Liver (tissue), 8 donors: ENCODE measurements at regions not wholly inside any gene's neighbourhood (a gene's known extent, or its start where the extent isn't known, plus 50 kb on each side); places are given as distances from the start of the nearest gene placed in this dataset.

Experiments
- DNase-seq: peaks from one replicate; pipeline ENCODE4 v3.0.0-alpha.2; 2017; ENCODE audit warnings: low spot score
- H3K27ac ChIP-seq, 2 donors: one replicate each; pipeline ENCODE4 v1.7.0; 2013; ENCODE audit warnings: inconsistent platforms in 2 of 2, low read length in 2 of 2, control low read depth in 1 of 2, low read depth in 1 of 2, mild to moderate bottlenecking in 1 of 2
- H3K27me3 ChIP-seq, 4 donors: one replicate each; pipeline versions ENCODE4 v1.6.1 to v1.7.0; 2013; ENCODE audit warnings: low read length in 3 of 4, inconsistent platforms in 1 of 4, mild to moderate bottlenecking in 1 of 4, moderate library complexity in 1 of 4; ENCODE audit not compliant: control insufficient read depth in 4 of 4, insufficient read depth in 4 of 4
- H3K36me3 ChIP-seq, 4 donors: one replicate each; pipeline versions ENCODE4 v1.6.1 to v1.7.0; 2013; ENCODE audit warnings: low read length in 3 of 4, mild to moderate bottlenecking in 3 of 4, low read depth in 1 of 4, moderate library complexity in 1 of 4; ENCODE audit not compliant: control insufficient read depth in 4 of 4, insufficient read depth in 3 of 4
- H3K4me1 ChIP-seq, 4 donors: one replicate each; pipeline versions ENCODE4 v1.6.1 to v1.7.0; 2013; ENCODE audit warnings: low read length in 3 of 4, mild to moderate bottlenecking in 3 of 4, moderate library complexity in 1 of 4; ENCODE audit not compliant: control insufficient read depth in 4 of 4, insufficient read depth in 4 of 4
- H3K4me3 ChIP-seq, 3 donors: one replicate each; pipeline versions ENCODE4 v1.6.1 to v1.7.0; 2013; ENCODE audit warnings: low read length in 3 of 3, control low read depth in 1 of 3, low read depth in 1 of 3, mild to moderate bottlenecking in 1 of 3
- H3K9ac ChIP-seq, 2 donors: one replicate each; pipeline ENCODE4 v1.7.0; 2013; ENCODE audit warnings: low read length in 2 of 2, mild to moderate bottlenecking in 2 of 2, moderate library complexity in 2 of 2, control low read depth in 1 of 2, low read depth in 1 of 2
- H3K9me3 ChIP-seq, 4 donors: one replicate each; pipeline versions ENCODE4 v1.6.1 to v1.7.0; 2013; ENCODE audit warnings: low read length in 3 of 4; ENCODE audit not compliant: control insufficient read depth in 4 of 4
- EGR1 ChIP-seq, 2 donors: IDR thresholded peaks; 2 replicates each; pipeline ENCODE4 v1.6.1; 2016 to 2018; ENCODE audit warnings: antibody characterized with exemption in 2 of 2, low read depth in 2 of 2
- FOXA1 ChIP-seq: IDR thresholded peaks from 2 replicates; pipeline ENCODE4 v1.6.1; 2016; ENCODE audit warnings: antibody characterized with exemption
- FOXA2 ChIP-seq: IDR thresholded peaks from 2 replicates; pipeline ENCODE4 v1.6.1; 2016; ENCODE audit warnings: antibody characterized with exemption
- GABPA ChIP-seq, 2 donors: IDR thresholded peaks in 1 of 2; conservative IDR thresholded peaks in 1 of 2; 2 replicates each; pipeline ENCODE4 v1.6.1; 2016; ENCODE audit warnings: antibody characterized with exemption in 2 of 2, mild to moderate bottlenecking in 1 of 2, moderate library complexity in 1 of 2
- HNF4A ChIP-seq, 2 donors: conservative IDR thresholded peaks; 2 replicates each; pipeline ENCODE4 v1.6.1; 2016; ENCODE audit warnings: antibody characterized with exemption in 2 of 2, mild to moderate bottlenecking in 2 of 2
- HNF4G ChIP-seq: IDR thresholded peaks from 2 replicates; pipeline ENCODE4 v1.6.1; 2016; ENCODE audit warnings: antibody characterized with exemption
- NR2F2 ChIP-seq: IDR thresholded peaks from 2 replicates; pipeline ENCODE4 v1.6.1; 2016; ENCODE audit warnings: antibody characterized with exemption
- RAD21 ChIP-seq, 2 donors: IDR thresholded peaks; 2 replicates each; pipeline ENCODE4 v1.6.1; 2016; ENCODE audit warnings: antibody characterized with exemption in 2 of 2, mild to moderate bottlenecking in 2 of 2
- RXRA ChIP-seq, 2 donors: IDR thresholded peaks; 2 replicates each; pipeline ENCODE4 v1.6.1; 2017 to 2018; ENCODE audit warnings: antibody characterized with exemption in 2 of 2, mild to moderate bottlenecking in 1 of 2
- SP1 ChIP-seq: IDR thresholded peaks from 2 replicates; pipeline ENCODE4 v1.6.1; 2018; ENCODE audit warnings: antibody characterized with exemption, mild to moderate bottlenecking
- TAF1 ChIP-seq: conservative IDR thresholded peaks from 2 replicates; pipeline ENCODE4 v1.6.1; 2016; ENCODE audit warnings: antibody characterized with exemption, mild to moderate bottlenecking
- YY1 ChIP-seq: IDR thresholded peaks from 2 replicates; pipeline ENCODE4 v1.6.1; 2016; ENCODE audit warnings: antibody characterized with exemption, mild to moderate bottlenecking
- WGBS: extraction: QIAGEN DNeasy Blood & Tissue Kit; methylation state at CpG from one replicate; pipeline ENCODE4 v1.1.7; 2013; 5-methylcytosine and 5-hydroxymethylcytosine counted together
- TF ChIP-seq, protein P1 (sequence below): IDR thresholded peaks from 2 replicates; pipeline ENCODE4 v1.6.1; 2016; ENCODE audit warnings: antibody characterized with exemption
- TF ChIP-seq, protein P2 (sequence below): IDR thresholded peaks from 2 replicates; pipeline ENCODE4 v1.6.1; 2016; ENCODE audit warnings: antibody characterized with exemption
- TF ChIP-seq, protein P3 (sequence below): IDR thresholded peaks from 2 replicates; pipeline ENCODE4 v1.6.1; 2016; ENCODE audit warnings: antibody characterized with exemption, mild to moderate bottlenecking
- TF ChIP-seq, protein P4 (sequence below): fragments of 150-350 bp; IDR thresholded peaks from 2 replicates; pipeline ENCODE4 v1.5.1; 2017; ENCODE audit warnings: improper control_type of control experiment, low read depth, low read length; ENCODE audit not compliant: missing input control
- TF ChIP-seq, protein P5 (sequence below): IDR thresholded peaks from 2 replicates; pipeline ENCODE4 v1.6.1; 2016; ENCODE audit warnings: antibody characterized with exemption
- donor health status: healthy.
- donor health status: healthy.
- donor health status: healthy.
- donor health status: healthy.
- donor health status: healthy.

DNA sequence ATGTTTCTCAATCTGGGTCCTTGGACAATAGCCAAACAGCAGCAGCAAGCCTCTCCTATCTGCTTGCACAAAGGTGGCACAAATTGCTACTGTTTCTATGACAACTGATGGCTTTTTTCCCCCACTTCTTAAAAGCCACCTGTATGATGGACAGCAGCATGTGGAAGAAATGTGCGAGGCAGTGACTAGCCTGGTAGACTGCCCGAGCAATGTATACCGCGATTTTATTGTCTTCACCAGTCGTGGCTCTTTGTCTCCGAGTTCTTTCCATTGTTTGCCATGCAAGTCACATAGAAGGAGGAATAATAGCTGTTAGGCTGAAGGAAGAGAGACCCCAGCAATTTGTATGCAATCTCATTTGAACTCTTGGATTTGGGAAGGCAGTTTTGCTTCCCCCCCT is 79.4 kb downstream of the S1PR1 start (continued):
- no peak for TF ChIP-seq EGR1 (IDR thresholded peaks at IDR 0.05; ENCODE audit: low read depth in 2 of 2)
- TF ChIP-seq SP1: no peak
- TF ChIP-seq HNF4A (conservative IDR thresholded peaks at IDR 0.05): no peak
- TF ChIP-seq, protein P1, sequence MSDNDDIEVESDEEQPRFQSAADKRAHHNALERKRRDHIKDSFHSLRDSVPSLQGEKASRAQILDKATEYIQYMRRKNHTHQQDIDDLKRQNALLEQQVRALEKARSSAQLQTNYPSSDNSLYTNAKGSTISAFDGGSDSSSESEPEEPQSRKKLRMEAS: no peak

DNA sequence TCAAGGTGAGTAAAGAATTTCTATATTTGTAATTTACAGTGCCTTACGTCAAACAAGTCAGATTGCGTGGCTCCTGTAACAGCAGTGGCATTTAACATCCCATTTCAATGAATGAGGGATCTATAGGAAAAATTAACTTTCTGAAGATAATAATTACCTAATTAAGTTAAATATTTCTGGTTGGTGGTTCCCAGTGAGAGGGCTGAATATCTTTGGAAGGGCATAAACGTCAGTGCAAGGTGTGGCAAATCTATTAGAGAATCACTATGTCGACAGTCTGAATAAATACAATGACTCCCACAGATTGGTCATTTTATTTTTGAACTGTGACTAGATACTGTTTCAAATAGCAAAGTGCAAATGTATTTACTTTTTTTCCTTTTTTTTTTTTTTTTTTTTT is 80.0 kb downstream of the S1PR1 start:
- Histone ChIP-seq H3K4me1 (no peaks in the 10 kb centered on the region), H3K36me3 (no peaks in the 10 kb centered on the region), H3K4me3 (no peak overlapping the region), H3K27me3 (peaks cover 0 to 4% (median 2%) of the 10 kb centered on the region in 4 donors), H3K9me3 (no peaks in the 10 kb centered on the region), H3K9ac (no peak overlapping the region), H3K27ac (no peak overlapping the region)
- 68% methylated on average over 4 of the region's 4 CpGs for WGBS
- TF ChIP-seq NR2F2 (no peak), TAF1 (no peak), GABPA (IDR thresholded peaks at IDR 0.05 in 1 of 2, conservative IDR thresholded peaks at IDR 0.05 in 1 of 2) (no peak), FOXA1 (no peak), YY1 (no peak), EGR1 (IDR thresholded peaks at IDR 0.05; ENCODE audit: low read depth in 2 of 2) (no peak), RXRA (IDR thresholded peaks at IDR 0.05) (no peak), RAD21 (IDR thresholded peaks at IDR 0.05) (no peak), HNF4G (no peak), SP1 (no peak), FOXA2 (no peak)
- TF ChIP-seq, protein P2, sequence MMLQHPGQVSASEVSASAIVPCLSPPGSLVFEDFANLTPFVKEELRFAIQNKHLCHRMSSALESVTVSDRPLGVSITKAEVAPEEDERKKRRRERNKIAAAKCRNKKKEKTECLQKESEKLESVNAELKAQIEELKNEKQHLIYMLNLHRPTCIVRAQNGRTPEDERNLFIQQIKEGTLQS: no peak
- TF ChIP-seq, protein P3, sequence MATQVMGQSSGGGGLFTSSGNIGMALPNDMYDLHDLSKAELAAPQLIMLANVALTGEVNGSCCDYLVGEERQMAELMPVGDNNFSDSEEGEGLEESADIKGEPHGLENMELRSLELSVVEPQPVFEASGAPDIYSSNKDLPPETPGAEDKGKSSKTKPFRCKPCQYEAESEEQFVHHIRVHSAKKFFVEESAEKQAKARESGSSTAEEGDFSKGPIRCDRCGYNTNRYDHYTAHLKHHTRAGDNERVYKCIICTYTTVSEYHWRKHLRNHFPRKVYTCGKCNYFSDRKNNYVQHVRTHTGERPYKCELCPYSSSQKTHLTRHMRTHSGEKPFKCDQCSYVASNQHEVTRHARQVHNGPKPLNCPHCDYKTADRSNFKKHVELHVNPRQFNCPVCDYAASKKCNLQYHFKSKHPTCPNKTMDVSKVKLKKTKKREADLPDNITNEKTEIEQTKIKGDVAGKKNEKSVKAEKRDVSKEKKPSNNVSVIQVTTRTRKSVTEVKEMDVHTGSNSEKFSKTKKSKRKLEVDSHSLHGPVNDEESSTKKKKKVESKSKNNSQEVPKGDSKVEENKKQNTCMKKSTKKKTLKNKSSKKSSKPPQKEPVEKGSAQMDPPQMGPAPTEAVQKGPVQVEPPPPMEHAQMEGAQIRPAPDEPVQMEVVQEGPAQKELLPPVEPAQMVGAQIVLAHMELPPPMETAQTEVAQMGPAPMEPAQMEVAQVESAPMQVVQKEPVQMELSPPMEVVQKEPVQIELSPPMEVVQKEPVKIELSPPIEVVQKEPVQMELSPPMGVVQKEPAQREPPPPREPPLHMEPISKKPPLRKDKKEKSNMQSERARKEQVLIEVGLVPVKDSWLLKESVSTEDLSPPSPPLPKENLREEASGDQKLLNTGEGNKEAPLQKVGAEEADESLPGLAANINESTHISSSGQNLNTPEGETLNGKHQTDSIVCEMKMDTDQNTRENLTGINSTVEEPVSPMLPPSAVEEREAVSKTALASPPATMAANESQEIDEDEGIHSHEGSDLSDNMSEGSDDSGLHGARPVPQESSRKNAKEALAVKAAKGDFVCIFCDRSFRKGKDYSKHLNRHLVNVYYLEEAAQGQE: no peak
- TF ChIP-seq, protein P1: no peak
- TF ChIP-seq, protein P4, sequence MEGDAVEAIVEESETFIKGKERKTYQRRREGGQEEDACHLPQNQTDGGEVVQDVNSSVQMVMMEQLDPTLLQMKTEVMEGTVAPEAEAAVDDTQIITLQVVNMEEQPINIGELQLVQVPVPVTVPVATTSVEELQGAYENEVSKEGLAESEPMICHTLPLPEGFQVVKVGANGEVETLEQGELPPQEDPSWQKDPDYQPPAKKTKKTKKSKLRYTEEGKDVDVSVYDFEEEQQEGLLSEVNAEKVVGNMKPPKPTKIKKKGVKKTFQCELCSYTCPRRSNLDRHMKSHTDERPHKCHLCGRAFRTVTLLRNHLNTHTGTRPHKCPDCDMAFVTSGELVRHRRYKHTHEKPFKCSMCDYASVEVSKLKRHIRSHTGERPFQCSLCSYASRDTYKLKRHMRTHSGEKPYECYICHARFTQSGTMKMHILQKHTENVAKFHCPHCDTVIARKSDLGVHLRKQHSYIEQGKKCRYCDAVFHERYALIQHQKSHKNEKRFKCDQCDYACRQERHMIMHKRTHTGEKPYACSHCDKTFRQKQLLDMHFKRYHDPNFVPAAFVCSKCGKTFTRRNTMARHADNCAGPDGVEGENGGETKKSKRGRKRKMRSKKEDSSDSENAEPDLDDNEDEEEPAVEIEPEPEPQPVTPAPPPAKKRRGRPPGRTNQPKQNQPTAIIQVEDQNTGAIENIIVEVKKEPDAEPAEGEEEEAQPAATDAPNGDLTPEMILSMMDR: no peak
- TF ChIP-seq, protein P5, sequence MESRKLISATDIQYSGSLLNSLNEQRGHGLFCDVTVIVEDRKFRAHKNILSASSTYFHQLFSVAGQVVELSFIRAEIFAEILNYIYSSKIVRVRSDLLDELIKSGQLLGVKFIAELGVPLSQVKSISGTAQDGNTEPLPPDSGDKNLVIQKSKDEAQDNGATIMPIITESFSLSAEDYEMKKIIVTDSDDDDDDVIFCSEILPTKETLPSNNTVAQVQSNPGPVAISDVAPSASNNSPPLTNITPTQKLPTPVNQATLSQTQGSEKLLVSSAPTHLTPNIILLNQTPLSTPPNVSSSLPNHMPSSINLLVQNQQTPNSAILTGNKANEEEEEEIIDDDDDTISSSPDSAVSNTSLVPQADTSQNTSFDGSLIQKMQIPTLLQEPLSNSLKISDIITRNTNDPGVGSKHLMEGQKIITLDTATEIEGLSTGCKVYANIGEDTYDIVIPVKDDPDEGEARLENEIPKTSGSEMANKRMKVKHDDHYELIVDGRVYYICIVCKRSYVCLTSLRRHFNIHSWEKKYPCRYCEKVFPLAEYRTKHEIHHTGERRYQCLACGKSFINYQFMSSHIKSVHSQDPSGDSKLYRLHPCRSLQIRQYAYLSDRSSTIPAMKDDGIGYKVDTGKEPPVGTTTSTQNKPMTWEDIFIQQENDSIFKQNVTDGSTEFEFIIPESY: no peak
- DNase-seq: no peak
